KMS-11 (cell line): ENCODE measurements at regions not wholly inside any gene's neighbourhood (a gene's known extent, or its start where the extent isn't known, plus 50 kb on each side); places are given as distances from the start of the nearest gene placed in this dataset.

Experiments used
- H2AFZ ChIP-seq: fragments of 200-600 bp; sonication (generic); 2 replicates; pipeline ENCODE4 v1.6.1; 2016; ENCODE audit warnings: antibody characterized with exemption, mixed run types, low read depth
- H3K27ac ChIP-seq: fragments of 200-600 bp; sonication (generic); 2 replicates; pipeline ENCODE4 v1.6.1; 2016; ENCODE audit warnings: mild to moderate bottlenecking, mixed run types
- H3K27me3 ChIP-seq: fragments of 200-600 bp; sonication (generic); 2 replicates; pipeline ENCODE4 v1.6.1; 2017; ENCODE audit warnings: mild to moderate bottlenecking, low read depth, mixed run types, moderate library complexity; ENCODE audit not compliant: insufficient read depth
- H3K36me3 ChIP-seq: fragments of 200-600 bp; sonication (generic); 2 replicates; pipeline ENCODE4 v1.6.1; 2017; ENCODE audit warnings: mild to moderate bottlenecking, mixed run types; ENCODE audit not compliant: insufficient read depth
- H3K4me1 ChIP-seq: fragments of 200-600 bp; sonication (generic); 2 replicates; pipeline ENCODE4 v1.6.1; 2016; ENCODE audit warnings: mild to moderate bottlenecking, low read depth, mixed run types; ENCODE audit not compliant: poor library complexity, severe bottlenecking
- H3K4me2 ChIP-seq: fragments of 200-600 bp; sonication (generic); 2 replicates; pipeline ENCODE4 v1.7.0; 2016; ENCODE audit warnings: mild to moderate bottlenecking, mixed run types
- H3K4me3 ChIP-seq: fragments of 200-600 bp; sonication (generic); IDR thresholded peaks from 2 replicates; pipeline ENCODE4 v1.6.1; 2017; ENCODE audit warnings: low read depth, low read length, mixed read lengths; ENCODE audit not compliant: insufficient read depth
- H3K79me2 ChIP-seq: fragments of 200-600 bp; sonication (generic); 2 replicates; pipeline ENCODE4 v1.6.1; 2016; ENCODE audit warnings: low read depth, mixed run types; ENCODE audit not compliant: insufficient read depth
- H3K9ac ChIP-seq: fragments of 200-600 bp; sonication (generic); 2 replicates; pipeline ENCODE4 v1.6.1; 2016; ENCODE audit warnings: mild to moderate bottlenecking, mixed run types
- H4K20me1 ChIP-seq: fragments of 200-600 bp; sonication (generic); 2 replicates; pipeline ENCODE4 v1.6.1; 2016; ENCODE audit warnings: mild to moderate bottlenecking, mixed run types; ENCODE audit not compliant: insufficient read depth
- TF ChIP-seq, protein P1 (sequence below): fragments of 200-600 bp; sonication (generic); conservative IDR thresholded peaks from 2 replicates; pipeline ENCODE4 v1.6.1; 2017; ENCODE audit warnings: low read depth, mild to moderate bottlenecking, antibody characterized with exemption, low read length, moderate library complexity, mixed read lengths

DNA sequence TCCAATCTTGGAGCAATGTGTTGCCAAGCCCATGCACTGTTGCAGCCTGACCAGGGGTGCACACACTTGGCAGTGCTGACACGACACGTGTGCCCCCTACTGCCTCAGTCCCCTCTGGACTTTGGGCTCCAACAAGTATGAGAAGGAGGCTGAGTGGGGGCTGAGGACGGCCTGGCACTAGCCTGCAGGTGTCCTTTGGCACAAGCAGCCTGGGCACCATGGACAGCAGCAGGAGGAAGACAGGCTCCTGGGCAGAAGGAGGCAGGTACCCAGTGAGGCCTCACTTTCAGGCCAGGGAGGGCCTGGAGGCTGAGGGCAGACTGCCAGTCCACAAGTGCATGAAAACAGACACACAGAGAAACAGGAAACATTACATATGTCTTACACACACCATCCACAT, 1702.9 kb upstream of the B3GALT2 start:
- H3K79me2 ChIP-seq: no peaks in the 10 kb centered on the region
- H4K20me1 ChIP-seq: no peaks in the 10 kb centered on the region
- no peak overlapping the region for H3K27ac ChIP-seq
- no peaks in the 10 kb centered on the region for H3K27me3 ChIP-seq
- H2AFZ ChIP-seq: no peak overlapping the region
- no peak overlapping the region for H3K4me2 ChIP-seq
- TF ChIP-seq, protein P1, sequence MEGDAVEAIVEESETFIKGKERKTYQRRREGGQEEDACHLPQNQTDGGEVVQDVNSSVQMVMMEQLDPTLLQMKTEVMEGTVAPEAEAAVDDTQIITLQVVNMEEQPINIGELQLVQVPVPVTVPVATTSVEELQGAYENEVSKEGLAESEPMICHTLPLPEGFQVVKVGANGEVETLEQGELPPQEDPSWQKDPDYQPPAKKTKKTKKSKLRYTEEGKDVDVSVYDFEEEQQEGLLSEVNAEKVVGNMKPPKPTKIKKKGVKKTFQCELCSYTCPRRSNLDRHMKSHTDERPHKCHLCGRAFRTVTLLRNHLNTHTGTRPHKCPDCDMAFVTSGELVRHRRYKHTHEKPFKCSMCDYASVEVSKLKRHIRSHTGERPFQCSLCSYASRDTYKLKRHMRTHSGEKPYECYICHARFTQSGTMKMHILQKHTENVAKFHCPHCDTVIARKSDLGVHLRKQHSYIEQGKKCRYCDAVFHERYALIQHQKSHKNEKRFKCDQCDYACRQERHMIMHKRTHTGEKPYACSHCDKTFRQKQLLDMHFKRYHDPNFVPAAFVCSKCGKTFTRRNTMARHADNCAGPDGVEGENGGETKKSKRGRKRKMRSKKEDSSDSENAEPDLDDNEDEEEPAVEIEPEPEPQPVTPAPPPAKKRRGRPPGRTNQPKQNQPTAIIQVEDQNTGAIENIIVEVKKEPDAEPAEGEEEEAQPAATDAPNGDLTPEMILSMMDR: no peak
- no peaks in the 10 kb centered on the region for H3K36me3 ChIP-seq
- H3K9ac ChIP-seq: no peak overlapping the region
- H3K4me1 ChIP-seq: no peaks in the 10 kb centered on the region
- H3K4me3 ChIP-seq: no peak overlapping the region

DNA sequence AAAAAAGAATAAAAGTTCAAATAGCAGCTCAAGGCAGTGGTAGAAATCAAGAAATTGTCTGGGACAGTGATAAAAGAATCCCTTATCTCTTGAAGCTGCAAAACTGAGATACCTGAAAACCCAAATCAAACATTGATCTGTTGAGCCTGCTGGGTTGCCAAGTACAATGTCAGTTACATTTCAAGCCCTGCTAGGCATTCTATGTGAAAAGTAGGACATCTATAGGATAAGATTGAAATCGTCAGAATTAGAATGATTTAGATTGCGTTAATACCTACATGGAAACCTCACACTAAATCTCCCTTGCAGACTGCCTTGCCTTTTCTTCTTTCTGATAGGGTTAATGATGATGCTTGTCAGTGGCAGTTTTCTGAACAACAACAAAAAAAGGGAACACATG, 1684.4 kb upstream of the B3GALT2 start:
- H3K27me3 ChIP-seq: no peaks in the 10 kb centered on the region
- TF ChIP-seq, protein P1: no peak
- H3K9ac ChIP-seq: no peak overlapping the region
- no peak overlapping the region for H3K4me3 ChIP-seq
- H2AFZ ChIP-seq: no peak overlapping the region
- no peaks in the 10 kb centered on the region for H3K79me2 ChIP-seq
- no peaks in the 10 kb centered on the region for H4K20me1 ChIP-seq
- no peak overlapping the region for H3K4me2 ChIP-seq
- H3K4me1 ChIP-seq: peaks cover 2% of the 10 kb centered on the region
- no peaks in the 10 kb centered on the region for H3K36me3 ChIP-seq
- no peak overlapping the region for H3K27ac ChIP-seq

DNA sequence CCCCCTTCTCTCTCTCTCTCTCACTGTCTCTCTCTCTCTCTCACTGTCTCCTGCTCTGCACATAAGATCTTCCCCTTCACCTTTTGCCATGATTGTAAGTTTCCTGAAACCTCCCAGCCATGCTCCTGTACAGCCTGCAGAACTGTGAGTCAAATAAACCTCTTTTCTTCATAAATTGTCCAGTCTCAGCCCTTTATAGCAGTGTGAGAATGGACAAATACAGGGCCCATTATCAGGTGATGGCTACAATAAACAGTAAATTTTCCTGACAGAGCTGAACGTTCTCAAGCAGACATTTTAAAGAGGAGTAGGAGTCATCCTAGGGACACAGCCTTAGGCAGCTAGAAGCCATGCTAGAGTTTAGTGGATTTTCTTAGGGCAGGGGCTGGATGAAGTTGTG, 1679.7 kb upstream of the B3GALT2 start:
- H3K27ac ChIP-seq: no peak overlapping the region
- no peak overlapping the region for H3K4me3 ChIP-seq
- no peaks in the 10 kb centered on the region for H3K36me3 ChIP-seq
- H3K27me3 ChIP-seq: no peaks in the 10 kb centered on the region
- no peak overlapping the region for H3K9ac ChIP-seq
- no peak overlapping the region for H2AFZ ChIP-seq
- H3K4me1 ChIP-seq: peaks cover 2% of the 10 kb centered on the region
- H4K20me1 ChIP-seq: no peaks in the 10 kb centered on the region
- H3K4me2 ChIP-seq: no peak overlapping the region
- H3K79me2 ChIP-seq: no peaks in the 10 kb centered on the region
- TF ChIP-seq, protein P1: no peak

DNA sequence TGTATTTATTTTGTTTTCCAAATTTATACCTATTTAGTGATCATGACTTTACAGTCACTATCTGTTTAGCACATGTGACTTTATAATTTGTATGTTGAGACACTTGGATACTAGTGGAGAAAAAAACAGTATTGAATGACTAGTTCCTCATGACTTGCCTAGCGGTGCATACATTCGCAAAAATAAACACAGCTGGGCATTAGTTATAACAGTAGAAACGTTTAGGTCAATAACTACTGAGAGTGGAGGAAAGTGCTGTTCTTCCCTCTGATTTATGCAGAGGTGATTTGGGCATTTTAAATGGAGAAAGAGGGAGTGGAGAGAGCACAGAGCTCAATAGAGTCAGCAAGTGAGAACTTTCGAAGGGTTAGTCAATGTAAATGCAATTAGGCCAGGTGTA, 1679.0 kb upstream of the B3GALT2 start:
- Histone ChIP-seq H3K4me2 (no peak overlapping the region), H3K4me3 (no peak overlapping the region), H3K79me2 (no peaks in the 10 kb centered on the region), H2AFZ (no peak overlapping the region), H3K27ac (no peak overlapping the region), H3K36me3 (no peaks in the 10 kb centered on the region), H3K9ac (no peak overlapping the region), H3K27me3 (no peaks in the 10 kb centered on the region), H4K20me1 (no peaks in the 10 kb centered on the region), H3K4me1 (peaks cover under 1% of the 10 kb centered on the region)
- TF ChIP-seq, protein P1: no peak

DNA sequence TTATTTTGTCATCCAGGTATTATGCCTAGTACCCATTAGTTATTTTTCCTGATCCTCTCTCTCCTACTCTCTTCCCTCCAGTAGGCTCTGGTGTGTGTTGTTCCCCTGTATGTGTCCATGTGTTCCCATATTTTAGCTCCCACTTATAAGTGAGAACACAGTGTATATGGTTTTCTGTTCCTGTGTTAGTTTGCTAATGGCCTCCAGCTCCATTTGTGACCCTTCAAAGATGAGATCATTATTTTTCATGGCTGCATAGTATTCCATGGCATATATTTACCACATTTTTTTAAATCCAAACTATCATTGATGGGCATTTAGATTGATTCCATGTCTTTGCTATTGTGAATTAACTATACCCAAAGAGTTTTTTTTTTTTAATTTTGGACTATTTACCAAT, 1675.7 kb upstream of the B3GALT2 start:
- H3K4me2 ChIP-seq: no peak overlapping the region
- H3K79me2 ChIP-seq: no peaks in the 10 kb centered on the region
- H3K27me3 ChIP-seq: no peaks in the 10 kb centered on the region
- no peaks in the 10 kb centered on the region for H3K36me3 ChIP-seq
- no peaks in the 10 kb centered on the region for H4K20me1 ChIP-seq
- TF ChIP-seq, protein P1: no peak
- H3K27ac ChIP-seq: no peak overlapping the region
- H3K4me3 ChIP-seq: no peak overlapping the region
- H2AFZ ChIP-seq: no peak overlapping the region
- no peak overlapping the region for H3K9ac ChIP-seq
- H3K4me1 ChIP-seq: no peaks in the 10 kb centered on the region
